Stomach (tissue), 4 donors: ENCODE measurements at regions not wholly inside any gene's neighbourhood (a gene's known extent, or its start where the extent isn't known, plus 50 kb on each side); places are given as distances from the start of the nearest gene placed in this dataset.

Experiments
- CTCF ChIP-seq, 7 experiments: fragments of 450-650 bp in 4 of 7; fragments of 200-600 bp in 3 of 7; sonication (generic) in 3 of 7; IDR thresholded peaks; one replicate each; pipeline ENCODE4 v1.5.1; 2016 to 2019; ENCODE audit warnings: antibody characterized with exemption in 7 of 7, control low read depth in 2 of 7, mild to moderate bottlenecking in 1 of 7
- POLR2AphosphoS5 ChIP-seq, 3 donors: sonication (generic); formaldehyde crosslinking; IDR thresholded peaks; one replicate each; pipeline ENCODE4 v1.6.1; 2016; ENCODE audit warnings: antibody characterized with exemption in 3 of 3

GRCh38 chr12:83603106-83603505 is 916.4 kb downstream of the TMTC2 start:
- TF ChIP-seq POLR2AphosphoS5 (IDR thresholded peaks at IDR 0.05): no peak
- no peak for TF ChIP-seq CTCF (IDR thresholded peaks at IDR 0.05)
